ENCODE measurements at regions not wholly inside any gene's neighbourhood (a gene's known extent, or its start where the extent isn't known, plus 50 kb on each side); places are given as distances from the start of the nearest gene placed in this dataset.

DNA sequence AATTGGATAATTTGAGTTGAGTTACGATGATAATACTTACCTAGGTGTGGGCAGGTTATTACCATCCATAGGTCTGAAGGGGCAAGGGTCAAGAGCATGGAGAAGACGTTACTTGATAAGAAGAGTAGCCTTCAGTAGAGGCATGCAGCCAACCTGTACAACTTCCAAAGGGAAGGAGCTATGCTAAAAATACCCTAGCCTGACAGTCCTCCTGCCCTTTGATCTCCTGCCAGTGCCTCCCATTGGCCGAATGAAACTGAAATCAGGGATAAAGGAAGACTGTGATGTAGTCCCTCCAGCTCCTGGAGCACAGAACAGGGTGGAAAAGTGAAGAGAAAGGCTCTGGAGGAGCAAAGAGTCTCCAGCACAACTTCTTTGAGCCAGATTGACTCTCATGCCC is 487.4 kb downstream of the ADCYAP1 start:
- H3K27ac ChIP-seq: no peak overlapping the region
- no peak overlapping the region for H3K4me3 ChIP-seq (ENCODE audit: low read depth in 1 of 2, low read length in 1 of 2)
- no peaks in the 10 kb centered on the region for H3K27me3 ChIP-seq
- no peaks in the 10 kb centered on the region for H3K4me1 ChIP-seq (ENCODE audit: control insufficient read depth in 1 of 2, insufficient read depth in 1 of 2, low read depth in 1 of 2, low read length in 1 of 2)
- no peak for TF ChIP-seq CTCF (IDR thresholded peaks at IDR 0.05)
- H3K36me3 ChIP-seq: no peaks in the 10 kb centered on the region
- H3K9me3 ChIP-seq: no peaks in the 10 kb centered on the region

- Histone ChIP-seq H3K4me3 (ENCODE audit: low read depth in 1 of 2, low read length in 1 of 2) (no peak overlapping the region), H3K4me1 (ENCODE audit: control insufficient read depth in 1 of 2, insufficient read depth in 1 of 2, low read depth in 1 of 2, low read length in 1 of 2) (no peaks in the 10 kb centered on the region), H3K27ac (no peak overlapping the region), H3K36me3 (no peaks in the 10 kb centered on the region), H3K27me3 (no peaks in the 10 kb centered on the region), H3K9me3 (no peaks in the 10 kb centered on the region)
- TF ChIP-seq CTCF (IDR thresholded peaks at IDR 0.05): no peak
Measured at GRCh38 chr18:1392865-1393734, 488.4 kb downstream of the ADCYAP1 start.

GRCh38 chr18:1393929-1394328 is 489.3 kb downstream of the ADCYAP1 start:
- no peaks in the 10 kb centered on the region for H3K36me3 ChIP-seq
- no peaks in the 10 kb centered on the region for H3K9me3 ChIP-seq
- H3K4me3 ChIP-seq (ENCODE audit: low read depth in 1 of 2, low read length in 1 of 2): no peak overlapping the region
- H3K4me1 ChIP-seq (ENCODE audit: control insufficient read depth in 1 of 2, insufficient read depth in 1 of 2, low read depth in 1 of 2, low read length in 1 of 2): no peaks in the 10 kb centered on the region
- no peak overlapping the region for H3K27ac ChIP-seq
- no peaks in the 10 kb centered on the region for H3K27me3 ChIP-seq
- no peak for TF ChIP-seq CTCF (IDR thresholded peaks at IDR 0.05)

- Histone ChIP-seq H3K27me3 (no peaks in the 10 kb centered on the region), H3K4me1 (ENCODE audit: control insufficient read depth in 1 of 2, insufficient read depth in 1 of 2, low read depth in 1 of 2, low read length in 1 of 2) (no peaks in the 10 kb centered on the region), H3K9me3 (no peaks in the 10 kb centered on the region), H3K4me3 (ENCODE audit: low read depth in 1 of 2, low read length in 1 of 2) (no peak overlapping the region), H3K27ac (no peak overlapping the region), H3K36me3 (no peaks in the 10 kb centered on the region)
- no peak for TF ChIP-seq CTCF (IDR thresholded peaks at IDR 0.05)
Measured at GRCh38 chr18:1394426-1394825, 489.8 kb downstream of the ADCYAP1 start.

DNA sequence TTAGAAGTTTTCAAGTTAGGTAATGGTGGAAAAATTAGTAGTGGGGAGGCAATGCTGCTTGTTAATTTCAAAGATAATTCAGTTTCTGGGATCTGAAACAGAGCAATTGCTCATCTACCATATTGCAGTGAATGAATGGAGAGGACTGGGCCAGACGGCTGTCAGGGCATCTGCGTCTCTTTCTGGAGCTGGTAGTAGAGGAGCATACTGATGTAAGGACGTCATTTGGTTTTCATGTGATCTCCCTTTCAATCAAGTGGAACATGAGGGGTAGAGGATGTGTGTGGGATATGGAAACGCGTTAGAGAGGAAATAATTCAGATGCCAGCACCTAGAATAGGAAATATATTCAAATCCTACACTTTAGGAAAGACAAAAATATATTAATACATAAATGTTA is 490.3 kb downstream of the ADCYAP1 start:
- Histone ChIP-seq H3K27me3 (no peaks in the 10 kb centered on the region), H3K4me1 (ENCODE audit: control insufficient read depth in 1 of 2, insufficient read depth in 1 of 2, low read depth in 1 of 2, low read length in 1 of 2) (no peaks in the 10 kb centered on the region), H3K9me3 (no peaks in the 10 kb centered on the region), H3K36me3 (no peaks in the 10 kb centered on the region), H3K27ac (no peak overlapping the region), H3K4me3 (ENCODE audit: low read depth in 1 of 2, low read length in 1 of 2) (no peak overlapping the region)
- no peak for TF ChIP-seq CTCF (IDR thresholded peaks at IDR 0.05)
